ENCODE measurements at regions not wholly inside any gene's neighbourhood (a gene's known extent, or its start where the extent isn't known, plus 50 kb on each side); places are given as distances from the start of the nearest gene placed in this dataset.
"Not testable (repeated sequence)": the region's sequence is repeated elsewhere in the genome, so short reads cannot be mapped to it uniquely, and the experiment has no call there.

DNA sequence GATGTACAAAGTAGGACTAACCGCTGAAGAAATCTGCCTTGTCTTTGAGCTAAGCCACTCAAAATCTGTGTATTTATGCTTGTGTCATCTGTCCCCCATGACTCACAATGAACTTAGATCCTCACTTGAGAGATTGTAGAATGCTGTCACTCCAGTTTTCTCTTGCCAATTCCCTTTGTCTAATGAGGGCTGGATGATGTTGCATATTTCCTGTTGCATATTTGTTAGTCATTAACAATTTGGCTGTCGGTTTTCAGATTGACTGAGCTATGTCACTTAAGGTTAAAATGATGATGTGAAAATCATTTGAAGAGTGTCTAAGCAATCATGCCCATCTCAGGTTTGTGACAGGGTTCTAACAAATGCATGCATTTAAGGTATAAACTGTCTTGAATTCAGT is 481.7 kb downstream of the CDH10 start:
- ChIA-PET POLR2A (no interaction called here), CTCF (no interaction called here)
- TF ChIP-seq, protein P1, sequence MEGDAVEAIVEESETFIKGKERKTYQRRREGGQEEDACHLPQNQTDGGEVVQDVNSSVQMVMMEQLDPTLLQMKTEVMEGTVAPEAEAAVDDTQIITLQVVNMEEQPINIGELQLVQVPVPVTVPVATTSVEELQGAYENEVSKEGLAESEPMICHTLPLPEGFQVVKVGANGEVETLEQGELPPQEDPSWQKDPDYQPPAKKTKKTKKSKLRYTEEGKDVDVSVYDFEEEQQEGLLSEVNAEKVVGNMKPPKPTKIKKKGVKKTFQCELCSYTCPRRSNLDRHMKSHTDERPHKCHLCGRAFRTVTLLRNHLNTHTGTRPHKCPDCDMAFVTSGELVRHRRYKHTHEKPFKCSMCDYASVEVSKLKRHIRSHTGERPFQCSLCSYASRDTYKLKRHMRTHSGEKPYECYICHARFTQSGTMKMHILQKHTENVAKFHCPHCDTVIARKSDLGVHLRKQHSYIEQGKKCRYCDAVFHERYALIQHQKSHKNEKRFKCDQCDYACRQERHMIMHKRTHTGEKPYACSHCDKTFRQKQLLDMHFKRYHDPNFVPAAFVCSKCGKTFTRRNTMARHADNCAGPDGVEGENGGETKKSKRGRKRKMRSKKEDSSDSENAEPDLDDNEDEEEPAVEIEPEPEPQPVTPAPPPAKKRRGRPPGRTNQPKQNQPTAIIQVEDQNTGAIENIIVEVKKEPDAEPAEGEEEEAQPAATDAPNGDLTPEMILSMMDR (IDR thresholded peaks at IDR 0.05; ENCODE audit: insufficient read depth, low read length, missing control alignments), result no peak
- no peak for DNase-seq (ENCODE audit: low read depth, low spot score)
- H3K4me3 ChIP-seq (ENCODE audit: low read depth, low read length), result no peak overlapping the region

DNA sequence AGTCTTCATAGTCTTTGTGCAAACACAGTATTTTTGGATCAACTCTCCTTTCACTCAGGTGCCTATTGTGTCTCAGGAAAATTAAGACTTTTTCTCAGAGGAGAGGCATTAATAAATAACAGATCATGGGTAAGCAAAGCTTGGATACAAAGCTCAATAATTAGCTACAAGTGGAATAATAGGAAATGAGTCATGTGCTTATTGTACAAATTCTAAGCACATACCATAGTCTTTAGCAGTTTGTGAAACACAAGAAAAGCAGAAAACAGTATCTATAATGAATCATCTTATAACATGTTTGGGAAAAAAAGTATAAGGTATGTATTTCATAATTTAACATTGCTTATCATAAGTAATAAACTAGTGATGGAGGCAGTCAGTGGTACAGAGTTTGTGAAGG is 477.0 kb downstream of the CDH10 start:
- TF ChIP-seq, protein P1 (IDR thresholded peaks at IDR 0.05; ENCODE audit: insufficient read depth, low read length, missing control alignments), result no peak
- no peak for DNase-seq (ENCODE audit: low read depth, low spot score)
- no peak overlapping the region for H3K4me3 ChIP-seq (ENCODE audit: low read depth, low read length)
- POLR2A ChIA-PET, result no interaction called here
- CTCF ChIA-PET, result no interaction called here

DNA sequence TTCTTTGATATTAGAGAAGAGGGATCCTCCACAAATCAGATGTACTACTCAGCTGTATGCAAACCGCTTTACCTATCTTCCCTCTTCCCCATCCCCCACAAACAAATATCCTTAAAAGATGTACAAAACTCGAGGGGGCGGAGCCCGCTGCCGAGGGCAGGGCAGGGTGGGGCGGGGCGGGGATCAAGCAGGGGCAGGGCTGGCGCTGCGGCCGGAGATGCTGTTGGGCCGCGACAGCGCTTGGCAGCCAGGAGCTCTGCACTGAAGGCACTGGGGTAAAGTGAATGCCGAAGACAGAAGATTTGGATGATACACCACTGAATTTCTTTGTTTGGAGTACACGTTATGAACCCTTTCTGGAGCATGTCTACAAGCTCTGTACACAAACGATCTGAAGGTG is 474.8 kb downstream of the CDH10 start:
- POLR2A ChIA-PET, result no interaction called here
- CTCF ChIA-PET, result no interaction called here
- TF ChIP-seq, protein P1 (IDR thresholded peaks at IDR 0.05; ENCODE audit: insufficient read depth, low read length, missing control alignments), result no peak
- no peak overlapping the region for H3K4me3 ChIP-seq (ENCODE audit: low read depth, low read length)
- no peak for DNase-seq (ENCODE audit: low read depth, low spot score)

DNA sequence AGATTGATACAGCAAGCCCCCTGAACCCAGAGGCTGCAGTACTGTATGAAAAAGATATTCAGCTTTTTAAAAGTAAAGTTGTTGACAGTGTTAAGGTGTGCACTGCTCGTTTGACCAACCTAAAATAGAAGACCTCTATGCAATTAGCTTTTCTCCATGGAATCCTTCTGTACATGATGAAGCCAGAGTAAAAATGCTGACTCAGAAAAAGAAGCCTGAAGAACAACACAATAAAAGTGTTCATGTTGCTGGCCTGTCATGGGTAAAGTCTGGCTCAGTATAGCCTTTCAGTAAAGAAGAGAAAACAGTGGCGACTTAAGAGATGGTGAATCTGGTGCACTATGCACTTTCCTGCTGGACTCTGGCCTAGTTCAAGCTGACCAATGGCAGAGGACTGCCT is 473.8 kb downstream of the CDH10 start:
- POLR2A ChIA-PET; H3K4me3 ChIP-seq (ENCODE audit: low read depth, low read length); CTCF ChIA-PET; DNase-seq (ENCODE audit: low read depth, low spot score): not testable (repeated sequence)

DNA sequence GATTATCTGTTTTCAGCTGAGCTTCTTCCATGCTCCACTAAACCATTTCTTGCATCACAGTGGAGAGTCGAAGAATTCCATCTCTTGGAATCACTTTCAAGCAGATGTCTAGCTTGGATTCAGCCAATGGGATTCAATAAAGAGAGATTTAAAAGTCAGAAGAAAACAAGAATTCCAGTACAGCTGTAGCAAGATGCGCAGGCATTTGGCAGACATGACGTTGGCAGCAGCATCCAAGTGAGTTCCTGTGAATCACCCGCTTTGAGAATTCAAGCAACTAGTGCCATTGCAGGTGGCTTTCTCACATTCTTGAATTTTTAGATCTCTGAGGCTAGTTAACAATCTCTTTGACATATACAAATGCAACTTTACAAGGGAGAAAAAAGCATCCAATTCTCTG is 467.0 kb downstream of the CDH10 start:
- TF ChIP-seq, protein P1 (IDR thresholded peaks at IDR 0.05; ENCODE audit: insufficient read depth, low read length, missing control alignments), result no peak
- H3K4me3 ChIP-seq (ENCODE audit: low read depth, low read length), result no peak overlapping the region
- ChIA-PET POLR2A (no interaction called here), CTCF (no interaction called here)
- no peak for DNase-seq (ENCODE audit: low read depth, low spot score)

DNA sequence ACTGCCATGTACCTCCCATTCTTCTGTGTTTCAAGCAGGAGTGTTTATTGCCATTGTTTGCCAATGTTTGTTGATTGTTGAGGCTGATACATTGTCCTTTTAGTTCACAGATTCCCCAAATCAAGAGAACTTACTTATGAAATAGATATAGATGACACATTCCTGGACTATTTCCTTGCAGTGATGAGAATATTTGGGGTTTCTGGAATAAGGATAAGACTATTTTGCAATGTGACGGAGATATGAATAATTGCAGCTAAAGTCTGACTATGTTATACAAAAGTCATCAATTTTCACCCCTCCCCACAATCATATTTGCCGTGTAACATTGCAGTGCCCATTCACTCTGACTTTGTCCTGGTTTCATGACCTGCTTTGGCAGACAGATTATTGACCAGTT is 460.8 kb downstream of the CDH10 start:
- no peak for DNase-seq (ENCODE audit: low read depth, low spot score)
- ChIA-PET POLR2A (no interaction called here), CTCF (no interaction called here)
- no peak overlapping the region for H3K4me3 ChIP-seq (ENCODE audit: low read depth, low read length)
- TF ChIP-seq, protein P1 (IDR thresholded peaks at IDR 0.05; ENCODE audit: insufficient read depth, low read length, missing control alignments), result no peak

DNA sequence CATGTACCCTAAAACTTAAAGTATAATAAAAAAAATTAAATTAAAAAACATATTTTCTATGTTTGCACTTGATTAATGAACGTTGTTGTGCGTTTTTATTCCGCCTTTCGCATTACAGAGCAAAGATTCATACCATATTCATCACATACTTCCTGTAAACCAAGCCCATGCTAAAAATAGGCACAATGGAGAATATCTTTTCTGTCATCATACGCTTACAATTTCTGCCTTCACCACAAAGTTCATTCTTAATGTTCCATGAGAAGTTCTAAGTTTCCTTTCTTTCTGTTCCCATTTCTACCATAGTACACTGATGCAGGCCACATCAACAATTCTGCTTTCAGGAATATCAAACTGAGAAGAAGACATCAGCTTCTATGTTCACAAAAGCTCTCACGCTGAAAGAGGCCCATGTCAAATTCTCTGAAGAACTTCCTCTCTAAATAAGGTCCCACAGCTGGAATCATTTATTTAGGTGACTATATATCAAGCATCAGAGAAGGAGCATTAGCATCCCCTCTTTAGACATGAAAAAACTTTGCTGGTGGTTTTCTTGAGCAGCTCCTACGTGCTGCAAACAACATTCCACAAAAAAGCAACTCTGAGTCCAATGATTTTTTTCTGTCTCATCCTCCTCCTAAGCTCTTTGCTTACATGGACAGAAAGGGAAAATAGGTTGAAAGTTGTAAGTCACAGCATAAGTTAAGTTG is 456.4 kb downstream of the CDH10 start:
- ChIA-PET POLR2A (interaction anchor here (0.8 kb wide), 1 partner anchor 9 kb away, joined by 3 read pairs; no protein-coding TSS in a partner anchor), CTCF (no interaction called here)
- H3K4me3 ChIP-seq (ENCODE audit: low read depth, low read length), result no peak overlapping the region
- DNase-seq (ENCODE audit: low read depth, low spot score), result no peak
- TF ChIP-seq, protein P1 (IDR thresholded peaks at IDR 0.05; ENCODE audit: insufficient read depth, low read length, missing control alignments), result no peak

All from AG04449 (cell line).